ENCODE measurements at regions not wholly inside any gene's neighbourhood (a gene's known extent, or its start where the extent isn't known, plus 50 kb on each side); places are given as distances from the start of the nearest gene placed in this dataset.

GRCh38 chr9:106060885-106061284 lies 366.5 kb downstream of the TMEM38B start:
- TF ChIP-seq CTCF (conservative IDR thresholded peaks at IDR 0.05): no peak
- no peak overlapping the region for H3K14ac ChIP-seq (ENCODE audit: insufficient read depth, low read length)
- H3K79me1 ChIP-seq (ENCODE audit: insufficient read depth, low read depth, low read length, poor library complexity, severe bottlenecking): no peaks in the 10 kb centered on the region
- no peak overlapping the region for H3K9ac ChIP-seq (ENCODE audit: extremely low read depth, insufficient read length, low read length)
- H3K79me2 ChIP-seq (ENCODE audit: insufficient read depth, low read length): no peaks in the 10 kb centered on the region
- H2BK20ac ChIP-seq (ENCODE audit: low read depth, low read length, poor library complexity, severe bottlenecking): no peak overlapping the region
- no peak overlapping the region for H4K5ac ChIP-seq (ENCODE audit: insufficient read length, low read depth, low read length)
- no peak overlapping the region for H3T11ph ChIP-seq (ENCODE audit: low read length)
- no peak overlapping the region for H3K56ac ChIP-seq (ENCODE audit: insufficient read length, low read depth, low read length)
- H2BK12ac ChIP-seq (ENCODE audit: insufficient read length, low read depth, low read length): no peak overlapping the region
- H4K91ac ChIP-seq (ENCODE audit: insufficient read length, low read depth, low read length): no peak overlapping the region
- H3K27me3 Mint-ChIP-seq (ENCODE audit: low read depth): no peaks in the 10 kb centered on the region
- no peaks in the 10 kb centered on the region for H4K20me1 ChIP-seq (ENCODE audit: control insufficient read depth, insufficient read depth, insufficient read length)
- no peak overlapping the region for H3K27ac Mint-ChIP-seq
- no peak overlapping the region for H3K4me3 Mint-ChIP-seq
- H3K4me1 ChIP-seq (ENCODE audit: insufficient read depth, low read length): no peaks in the 10 kb centered on the region
- H3K9me3 ChIP-seq (ENCODE audit: control insufficient read depth, low read depth, low read length): no peaks in the 10 kb centered on the region
- H2AFZ ChIP-seq (ENCODE audit: low read length): no peak overlapping the region
- no peak overlapping the region for H2BK5ac ChIP-seq (ENCODE audit: insufficient read length, low read length)
- H3K23me2 ChIP-seq (ENCODE audit: insufficient read length, low read depth, low read length, poor library complexity, severe bottlenecking): no peaks in the 10 kb centered on the region
- H3K23ac ChIP-seq (ENCODE audit: insufficient read length, low read depth, low read length): no peak overlapping the region
- H2BK15ac ChIP-seq (ENCODE audit: low read depth, low read length): no peak overlapping the region
- no peak overlapping the region for H3K27ac ChIP-seq (ENCODE audit: insufficient read length, low read depth, low read length)
- DNase-seq: no peak
- no peak overlapping the region for H3K4ac ChIP-seq (ENCODE audit: low read depth, low read length)
- no peak overlapping the region for H3K18ac ChIP-seq (ENCODE audit: insufficient read length, low read depth, low read length)
- no peak overlapping the region for H4K8ac ChIP-seq (replicated peaks; ENCODE audit: insufficient read length, low read depth, low read length)
- H3K4me2 ChIP-seq (ENCODE audit: insufficient read depth, insufficient read length, low read length): no peak overlapping the region
- H3K27me3 ChIP-seq (ENCODE audit: insufficient read depth, low read length): no peaks in the 10 kb centered on the region
- peaks cover 0 to 3% of the 10 kb centered on the region in 2 experiments; a peak in 1 of 4 replicates for H3K4me1 Mint-ChIP-seq
- no peak overlapping the region for H2BK120ac ChIP-seq (ENCODE audit: low read depth, low read length, poor library complexity, severe bottlenecking)
- H3K9me3 Mint-ChIP-seq: peaks cover 11% of the 10 kb centered on the region in 2 experiments
- H3K36me3 Mint-ChIP-seq (ENCODE audit: insufficient read depth in 1 of 3, low read depth in 3 of 3): peaks cover 5 to 14% (median 6%) of the 10 kb centered on the region in 3 experiments; a peak in 6 of 7 replicates
- H2AK5ac ChIP-seq (ENCODE audit: insufficient read length, low read length): no peak overlapping the region

Measured in H9 (cell line).